Thoracic aorta (tissue), 2 donors: ENCODE measurements at regions not wholly inside any gene's neighbourhood (a gene's known extent, or its start where the extent isn't known, plus 50 kb on each side); places are given as distances from the start of the nearest gene placed in this dataset.

ENCODE experiments used
- ATAC-seq: fragments of 150-250 bp; one replicate; pipeline ENCODE4 v1.8.0; 2017; ENCODE audit warnings: low read depth; ENCODE audit not compliant: insufficient number of reproducible peaks, low FRiP score
- DNase-seq: peaks from one replicate; pipeline ENCODE4 v3.0.0-alpha.2; 2020; ENCODE audit warnings: low spot score
- H3K27ac ChIP-seq, 2 donors: fragments of 200-600 bp; sonication (generic); 1 replicate in 1 of 2; 2 replicates in 1 of 2; pipeline ENCODE4 v1.5.1; 2016; ENCODE audit warnings: mild to moderate bottlenecking in 2 of 2, moderate library complexity in 2 of 2
- H3K27me3 ChIP-seq: fragments of 200-600 bp; sonication (generic); replicated peaks from 2 replicates; pipeline ENCODE4 v1.6.0; 2016; ENCODE audit warnings: mild to moderate bottlenecking; ENCODE audit not compliant: insufficient read depth
- H3K36me3 ChIP-seq: fragments of 200-600 bp; sonication (generic); one replicate; pipeline ENCODE4 v1.5.1; 2016
- H3K4me1 ChIP-seq, 2 donors: fragments of 200-600 bp; sonication (generic); 1 replicate in 1 of 2; 2 replicates in 1 of 2; pipeline versions ENCODE4 v1.5.1 to v1.6.0; 2016; ENCODE audit warnings: low read depth in 2 of 2, mild to moderate bottlenecking in 1 of 2; ENCODE audit not compliant: control insufficient read depth in 1 of 2
- H3K4me3 ChIP-seq: fragments of 200-600 bp; sonication (generic); 2 replicates; pipeline ENCODE4 v1.5.1; 2016; ENCODE audit warnings: mild to moderate bottlenecking
- H3K9me3 ChIP-seq: fragments of 200-600 bp; sonication (generic); 2 replicates; pipeline ENCODE4 v1.5.1; 2016
- TF ChIP-seq, protein P1 (sequence below): fragments of 200-600 bp; sonication (generic); IDR thresholded peaks from one replicate; pipeline ENCODE4 v1.5.1; 2019; ENCODE audit warnings: antibody characterized with exemption

DNA sequence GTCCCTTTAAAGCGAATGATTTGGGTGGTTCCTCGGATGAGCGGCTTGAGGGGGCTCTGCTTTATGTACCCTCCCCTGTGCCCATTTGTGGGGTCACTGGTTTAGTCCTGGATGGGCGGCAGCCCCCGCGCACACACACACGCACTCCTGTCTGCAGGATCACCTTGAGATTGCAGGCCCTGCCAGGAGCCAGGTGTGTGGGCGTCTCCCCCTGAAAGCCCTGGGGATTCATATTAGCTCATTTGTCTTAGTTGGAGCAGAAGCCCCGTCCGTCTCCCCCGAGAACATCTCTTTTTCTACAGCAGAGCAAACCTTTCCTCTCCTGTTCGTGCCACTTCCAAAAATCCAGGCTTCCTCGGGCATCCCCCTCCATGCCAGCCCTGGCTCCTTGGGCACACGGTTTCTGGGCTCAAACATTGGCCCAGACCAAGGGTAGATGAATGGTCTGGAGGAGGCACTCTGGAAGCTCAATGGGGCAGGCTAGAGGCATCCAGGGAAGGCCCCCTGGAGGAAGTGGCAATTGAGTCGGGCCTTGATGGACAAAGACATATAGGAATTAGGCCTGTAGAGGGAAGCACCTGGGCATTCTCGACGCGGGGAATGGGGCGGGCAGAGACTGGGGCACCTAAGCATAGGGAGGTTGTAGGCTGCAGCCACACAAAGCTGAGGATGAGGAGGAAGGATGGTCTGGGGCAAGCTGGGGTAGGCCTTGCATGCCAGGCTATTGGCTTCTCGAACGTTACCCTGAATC, 218.5 kb upstream of the GSE1 start:
- DNase-seq (no peak), ATAC-seq (no peak)
- TF ChIP-seq, protein P1, sequence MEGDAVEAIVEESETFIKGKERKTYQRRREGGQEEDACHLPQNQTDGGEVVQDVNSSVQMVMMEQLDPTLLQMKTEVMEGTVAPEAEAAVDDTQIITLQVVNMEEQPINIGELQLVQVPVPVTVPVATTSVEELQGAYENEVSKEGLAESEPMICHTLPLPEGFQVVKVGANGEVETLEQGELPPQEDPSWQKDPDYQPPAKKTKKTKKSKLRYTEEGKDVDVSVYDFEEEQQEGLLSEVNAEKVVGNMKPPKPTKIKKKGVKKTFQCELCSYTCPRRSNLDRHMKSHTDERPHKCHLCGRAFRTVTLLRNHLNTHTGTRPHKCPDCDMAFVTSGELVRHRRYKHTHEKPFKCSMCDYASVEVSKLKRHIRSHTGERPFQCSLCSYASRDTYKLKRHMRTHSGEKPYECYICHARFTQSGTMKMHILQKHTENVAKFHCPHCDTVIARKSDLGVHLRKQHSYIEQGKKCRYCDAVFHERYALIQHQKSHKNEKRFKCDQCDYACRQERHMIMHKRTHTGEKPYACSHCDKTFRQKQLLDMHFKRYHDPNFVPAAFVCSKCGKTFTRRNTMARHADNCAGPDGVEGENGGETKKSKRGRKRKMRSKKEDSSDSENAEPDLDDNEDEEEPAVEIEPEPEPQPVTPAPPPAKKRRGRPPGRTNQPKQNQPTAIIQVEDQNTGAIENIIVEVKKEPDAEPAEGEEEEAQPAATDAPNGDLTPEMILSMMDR = no peak
- H3K4me3 ChIP-seq = peak overlapping the region; percentile 48
- no peaks in the 10 kb centered on the region for H3K36me3 ChIP-seq
- no peaks in the 10 kb centered on the region for H3K27me3 ChIP-seq
- no peaks in the 10 kb centered on the region for H3K9me3 ChIP-seq
- peak overlapping the region; percentile 61 to 70 for H3K27ac ChIP-seq
- H3K4me1 ChIP-seq = peaks cover 14 to 46% of the 10 kb centered on the region in 2 donors

DNA sequence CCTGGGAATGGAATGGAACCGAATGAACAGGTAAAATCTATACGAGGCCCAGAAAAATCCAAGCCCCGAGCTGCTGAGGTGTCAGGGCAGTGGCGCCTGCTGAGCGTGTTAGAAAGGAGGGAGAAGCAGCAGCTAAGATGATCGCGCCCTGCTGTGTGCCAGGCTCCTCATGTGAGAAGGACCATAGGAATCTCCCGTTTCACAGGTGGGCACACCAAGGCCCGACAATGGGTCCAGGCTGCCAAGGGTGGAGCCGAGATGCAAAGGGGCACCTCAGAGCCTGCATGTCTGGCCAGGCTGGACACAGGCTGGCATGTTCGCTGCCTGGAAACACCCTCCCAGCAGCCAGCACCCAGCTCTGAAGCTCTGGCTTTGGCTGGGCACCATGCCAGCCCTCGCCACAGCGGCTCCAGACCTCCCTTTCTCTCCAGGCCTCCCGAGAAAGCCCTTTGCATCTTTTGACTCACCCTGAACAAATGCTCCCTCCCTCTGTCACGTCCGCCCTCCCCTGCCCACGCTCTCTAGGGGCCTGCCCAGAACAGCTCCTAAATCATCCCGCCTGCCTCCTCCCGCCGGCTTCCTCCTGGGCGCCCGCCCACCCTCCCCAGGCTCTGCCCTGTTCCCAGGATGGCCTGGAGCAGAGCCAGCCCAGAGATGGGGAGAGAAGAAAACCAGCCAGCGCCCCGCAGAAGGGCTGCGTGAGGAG, 217.8 kb upstream of the GSE1 start:
- H3K27ac ChIP-seq = peak overlapping the region; percentile 70
- no peaks in the 10 kb centered on the region for H3K9me3 ChIP-seq
- H3K36me3 ChIP-seq = no peaks in the 10 kb centered on the region
- DNase-seq (peak; percentile 85), ATAC-seq (peak; percentile 86)
- peaks cover 14 to 46% of the 10 kb centered on the region in 2 donors for H3K4me1 ChIP-seq
- TF ChIP-seq, protein P1 = no peak
- H3K27me3 ChIP-seq = no peaks in the 10 kb centered on the region
- peak overlapping the region; percentile 48 for H3K4me3 ChIP-seq

DNA sequence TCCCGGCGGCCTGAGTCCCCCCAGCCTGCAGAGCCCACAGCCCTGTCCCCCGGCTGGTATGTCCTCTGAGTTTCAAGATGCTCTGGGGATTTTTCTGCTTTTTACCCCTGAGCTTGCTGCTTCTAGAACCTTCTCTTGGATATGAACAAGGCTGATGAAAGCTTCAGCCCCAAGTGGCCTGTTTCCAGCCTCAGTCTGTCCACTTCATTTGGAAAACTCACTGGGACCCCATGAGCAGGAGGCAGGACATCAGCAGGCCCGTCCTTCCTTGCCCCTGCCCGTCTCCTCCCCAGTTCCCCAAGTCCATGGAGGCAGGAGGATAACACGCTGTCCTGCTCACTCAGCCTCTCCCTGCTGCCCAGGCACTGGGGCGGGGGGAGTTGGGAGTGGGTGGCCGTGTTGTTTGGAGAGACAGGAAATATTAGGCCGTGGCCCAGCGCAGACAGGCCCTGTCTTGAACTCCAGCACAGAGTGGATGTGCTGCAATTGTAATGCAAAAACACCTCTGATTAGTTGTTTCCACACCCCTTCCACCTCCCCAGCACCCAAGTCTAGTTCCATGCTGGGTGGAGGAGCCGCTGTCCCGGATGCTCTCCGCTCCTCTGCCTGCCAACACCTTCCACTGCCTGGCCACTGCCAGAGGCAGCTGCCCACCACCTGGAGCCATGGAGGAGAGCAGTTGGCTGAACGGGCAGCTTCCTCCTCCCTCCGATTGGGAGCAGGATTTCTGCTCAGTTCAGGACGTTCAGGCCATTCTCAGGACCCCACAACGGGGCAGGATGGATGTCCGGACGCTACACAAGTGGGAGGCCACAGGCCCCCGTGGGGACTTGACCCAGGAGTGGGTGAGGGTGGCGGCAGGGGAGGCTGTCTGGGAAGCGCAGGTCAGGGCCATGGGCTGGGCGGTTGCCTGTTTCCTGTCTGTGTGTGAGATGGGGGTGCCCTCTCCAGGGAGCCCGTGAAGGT, 216.9 kb upstream of the GSE1 start:
- DNase-seq (no peak), ATAC-seq (no peak)
- no peaks in the 10 kb centered on the region for H3K27me3 ChIP-seq
- peak overlapping the region; percentile 44 for H3K4me3 ChIP-seq
- peak overlapping the region; percentile 68 to 70 for H3K27ac ChIP-seq
- H3K36me3 ChIP-seq = no peaks in the 10 kb centered on the region
- TF ChIP-seq, protein P1 = no peak
- H3K9me3 ChIP-seq = no peaks in the 10 kb centered on the region
- H3K4me1 ChIP-seq = peaks cover 10 to 40% of the 10 kb centered on the region in 2 donors

DNA sequence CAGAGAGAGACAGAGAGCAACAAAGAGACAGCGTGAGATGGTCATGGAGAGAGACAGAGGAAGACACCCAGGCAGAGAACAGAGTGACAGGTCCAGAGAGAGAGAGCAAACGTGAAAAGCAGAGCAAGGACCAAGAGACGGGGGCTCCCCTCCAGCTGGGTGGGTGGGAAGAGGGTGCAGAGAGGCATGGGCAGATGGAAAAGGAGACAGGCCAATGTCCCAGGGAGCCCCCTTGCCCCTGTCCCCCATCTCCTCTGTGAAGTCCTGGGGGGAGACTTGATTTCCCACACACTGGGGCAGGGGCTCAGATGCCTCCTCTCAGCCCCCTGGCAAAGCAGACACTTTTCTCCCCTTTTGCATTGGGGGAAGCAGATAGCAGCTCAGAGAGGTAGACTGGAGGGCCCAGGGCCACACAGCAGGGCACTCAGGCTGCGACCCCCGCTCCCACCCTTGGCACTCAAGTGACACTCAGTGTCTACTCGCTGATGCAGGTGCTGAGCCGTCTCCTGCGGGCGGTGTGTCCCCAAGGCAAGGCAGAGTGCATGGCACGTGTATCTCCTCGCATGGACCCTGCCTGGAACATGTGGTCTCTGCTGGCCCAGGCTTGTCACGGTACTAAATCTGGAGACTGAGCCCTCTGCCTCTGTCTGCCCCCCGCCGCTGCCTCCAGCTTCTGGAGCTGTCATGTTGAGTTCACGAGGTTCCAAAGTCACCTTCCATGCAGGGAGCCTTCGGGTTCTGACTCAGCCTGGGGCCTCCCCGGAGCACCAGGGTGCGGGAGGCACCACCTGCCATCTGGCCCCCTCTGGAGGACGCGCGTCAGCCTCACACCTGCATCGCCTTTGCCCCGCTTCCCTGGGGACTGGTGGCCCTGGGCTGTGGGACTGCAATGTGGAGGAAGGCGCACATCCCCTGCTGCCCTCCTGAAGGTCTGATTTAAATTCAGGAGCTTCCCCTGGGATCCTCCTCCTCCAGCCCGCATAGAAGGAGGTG, 215.9 kb upstream of the GSE1 start:
- Histone ChIP-seq H3K4me3 (no peak overlapping the region), H3K27me3 (no peaks in the 10 kb centered on the region), H3K36me3 (no peaks in the 10 kb centered on the region), H3K4me1 (peaks cover 10 to 32% of the 10 kb centered on the region in 2 donors), H3K9me3 (no peaks in the 10 kb centered on the region), H3K27ac (peak overlapping the region in 1 of 2 donors; percentile 70)
- DNase-seq (no peak), ATAC-seq (no peak)
- TF ChIP-seq, protein P1 = no peak
